Endothelial cell of umbilical vein (primary cell): ENCODE measurements at regions not wholly inside any gene's neighbourhood (a gene's known extent, or its start where the extent isn't known, plus 50 kb on each side); places are given as distances from the start of the nearest gene placed in this dataset.

Experiments used
- BruUV-seq: library from RNA; stranded (reverse); fragments of 400-500 nt; replicated peaks from 2 replicates; lab custom pipeline; 2021; lab: Mats Ljungman, UMichigan
- CTCF ChIA-PET: fragments of 300-600, 350-600 bp; sonication (Branson Sonifier 250); formaldehyde crosslinking; loops from one replicate; lab custom pipeline; 2021; ENCODE audit warnings: antibody characterized with exemption, inconsistent platforms; lab: Charles Lee
- POLR2A ChIA-PET: fragments of 300-600, 350-600 bp; sonication (Branson Sonifier 250); formaldehyde crosslinking; loops from one replicate; lab custom pipeline; 2021; ENCODE audit warnings: antibody characterized with exemption, inconsistent platforms; lab: Charles Lee
- DNase-seq: peaks from one replicate; pipeline ENCODE4 v3.0.0-alpha.2; 2011; ENCODE audit warnings: low read depth, low spot score
- FAIRE-seq: peaks from 2 replicates; lab custom pipeline; 2011; peaks lifted over from hg19 to GRCh38; lab: Jason Lieb, UNC
- H2AFZ ChIP-seq: 2 replicates; pipeline ENCODE4 v1.6.0; 2012; ENCODE audit warnings: low read depth, low read length, control low read depth, inconsistent platforms
- H3K27ac ChIP-seq: 2 replicates; pipeline ENCODE4 v1.5.1; 2011; ENCODE audit warnings: low read depth, mild to moderate bottlenecking, control low read depth, low read length, moderate library complexity; ENCODE audit not compliant: insufficient read depth
- H3K27me3 ChIP-seq, 2 experiments: 2 replicates each; pipeline versions ENCODE4 v1.6.0 to v1.6.1; 2011; ENCODE audit warnings: low read length in 2 of 2, mixed read lengths in 1 of 2; ENCODE audit not compliant: control insufficient read depth in 2 of 2, insufficient read depth in 2 of 2
- H3K36me3 ChIP-seq, 2 experiments: 2 replicates in 1 of 2; 3 replicates in 1 of 2; pipeline ENCODE4 v1.5.1; 2011; ENCODE audit warnings: low read length in 2 of 2, mild to moderate bottlenecking in 1 of 2, moderate library complexity in 1 of 2; ENCODE audit not compliant: control insufficient read depth in 2 of 2, insufficient read depth in 2 of 2; ENCODE audit errors: extremely low read depth in 1 of 2
- H3K4me1 ChIP-seq: 3 replicates; pipeline ENCODE4 v1.5.1; 2011; ENCODE audit warnings: mild to moderate bottlenecking, low read length; ENCODE audit not compliant: control insufficient read depth, insufficient read depth; ENCODE audit errors: extremely low read depth
- H3K4me2 ChIP-seq: 2 replicates; pipeline ENCODE4 v1.6.1; 2011; ENCODE audit warnings: low read length, control low read depth, mixed read lengths; ENCODE audit not compliant: insufficient read depth
- H3K4me3 ChIP-seq, 3 experiments: fragments of 200-600 bp in 1 of 3; sonication (generic), shearing (Covaris generic) in 1 of 3; replicated peaks in 1 of 3; 2 replicates each; pipeline ENCODE4 v1.5.1; 2011 to 2016; ENCODE audit warnings: control low read depth in 3 of 3, low read length in 3 of 3, mild to moderate bottlenecking in 2 of 3, inconsistent platforms in 1 of 3, low read depth in 1 of 3, moderate library complexity in 1 of 3; ENCODE audit not compliant: insufficient read depth in 1 of 3
- H3K79me2 ChIP-seq: 2 replicates; pipeline ENCODE4 v1.6.0; 2012; ENCODE audit warnings: low read length, inconsistent platforms; ENCODE audit not compliant: control insufficient read depth, insufficient read depth
- H3K9ac ChIP-seq: replicated peaks from 2 replicates; pipeline ENCODE3; 2011; ENCODE audit warnings: low read length, control low read depth; ENCODE audit not compliant: insufficient read depth; ENCODE audit errors: extremely low read depth
- H3K9me1 ChIP-seq: replicated peaks from 3 replicates; pipeline ENCODE4 v1.6.0; 2011; ENCODE audit warnings: mild to moderate bottlenecking, low read length; ENCODE audit not compliant: control insufficient read depth, insufficient read depth; ENCODE audit errors: extremely low read depth
- H3K9me3 ChIP-seq: replicated peaks from 2 replicates; pipeline ENCODE4 v1.5.1; 2012; ENCODE audit warnings: low read length, inconsistent platforms; ENCODE audit not compliant: control insufficient read depth, insufficient read depth
- H4K20me1 ChIP-seq: replicated peaks from 2 replicates; pipeline ENCODE3; 2011; ENCODE audit warnings: mild to moderate bottlenecking, low read length; ENCODE audit not compliant: control insufficient read depth, insufficient read depth; ENCODE audit errors: extremely low read depth
- EZH2 ChIP-seq: IDR thresholded peaks from 2 replicates; pipeline ENCODE4 v1.6.1; 2012; ENCODE audit warnings: borderline replicate concordance, low read depth, mild to moderate bottlenecking, moderate library complexity, low read length, inconsistent platforms; ENCODE audit not compliant: severe bottlenecking
- FOS ChIP-seq: IDR thresholded peaks from 2 replicates; pipeline ENCODE4 v1.6.1; 2011; ENCODE audit warnings: mild to moderate bottlenecking, low read length, moderate library complexity, borderline replicate concordance; ENCODE audit not compliant: insufficient read depth
- GATA2 ChIP-seq: IDR thresholded peaks from 2 replicates; pipeline ENCODE4 v1.7.0; 2011; ENCODE audit warnings: low read depth, mild to moderate bottlenecking, moderate library complexity, mixed read lengths, low read length; ENCODE audit not compliant: insufficient read length, insufficient read depth
- JUN ChIP-seq: IDR thresholded peaks from 2 replicates; pipeline ENCODE4 v1.6.1; 2011; ENCODE audit warnings: borderline replicate concordance, low read depth; ENCODE audit not compliant: insufficient read length, insufficient read depth
- MYC ChIP-seq: IDR thresholded peaks from one replicate; pipeline ENCODE4 v1.6.1; 2011; ENCODE audit warnings: mild to moderate bottlenecking, low read depth, low read length
- POLR2A ChIP-seq: IDR thresholded peaks from 2 replicates; pipeline ENCODE4 v1.6.1; 2012; ENCODE audit warnings: low read depth, mild to moderate bottlenecking, control low read depth, low read length
- POLR2AphosphoS5 ChIP-seq: IDR thresholded peaks from 2 replicates; pipeline ENCODE4 v1.6.1; 2012; ENCODE audit warnings: low read depth, mild to moderate bottlenecking, control low read depth, low read length, moderate library complexity; ENCODE audit not compliant: insufficient read depth
- dilution Hi-C: fragments of 300-500 bp; cut with MboI; formaldehyde crosslinking; loops from one replicate; pipeline ENCODE4 v1.15.0; 2019; ENCODE audit warnings: low sequenced_read_pairs; ENCODE audit not compliant: extremely low pct_ligation_motif_present
- intact Hi-C: fragments of 100-400 bp; cut with micrococcal nuclease; formaldehyde crosslinking; loops from one replicate; pipeline ENCODE4 v1.10.0; 2022
- TF ChIP-seq, protein P1 (sequence below), 2 donors: IDR thresholded peaks; 1 replicate in 1 of 2; 2 replicates in 1 of 2; pipeline ENCODE4 v1.5.1; 2011; ENCODE audit warnings: low read length in 2 of 2, mild to moderate bottlenecking in 2 of 2, moderate library complexity in 2 of 2, control low read depth in 1 of 2, inconsistent platforms in 1 of 2, low read depth in 1 of 2; ENCODE audit not compliant: insufficient read depth in 1 of 2; ENCODE audit errors: extremely low read depth in 1 of 2
- TF ChIP-seq, protein P2 (sequence below): IDR thresholded peaks from 2 replicates; pipeline ENCODE4 v1.6.1; 2011; ENCODE audit not compliant: insufficient read depth, insufficient read length

DNA sequence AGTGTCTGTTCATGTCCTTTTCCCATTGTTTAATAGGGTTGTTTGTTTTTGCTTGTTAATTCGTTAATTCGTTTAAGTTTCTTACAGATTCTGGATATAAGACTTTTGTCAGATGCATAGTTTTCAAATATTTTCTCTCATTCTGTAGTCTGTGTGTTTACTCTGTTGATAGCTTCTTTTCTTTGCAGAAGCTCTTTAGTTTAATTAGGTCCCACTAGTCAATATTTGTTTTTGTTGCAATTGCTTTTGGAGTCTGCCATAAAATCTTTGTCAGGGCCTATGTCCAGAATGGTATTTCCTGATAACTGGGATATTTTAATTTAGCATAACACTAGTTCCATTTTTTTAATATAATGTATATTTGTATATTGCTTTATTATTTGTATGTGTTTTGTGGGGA is 1380.1 kb downstream of the SUCLG1 start:
- no TSS peak for BruUV-seq
- intact Hi-C loops (no loop called here), dilution Hi-C loops (no loop called here)

More for the DNA sequence above, 1380.1 kb downstream of the SUCLG1 start:
- Histone ChIP-seq H3K27ac (no peak overlapping the region), H3K4me3 (no peak overlapping the region), H4K20me1 (no peaks in the 10 kb centered on the region), H3K9ac (no peak overlapping the region), H2AFZ (no peak overlapping the region), H3K4me1 (peaks cover 25% of the 10 kb centered on the region), H3K79me2 (no peaks in the 10 kb centered on the region), H3K9me1 (no peaks in the 10 kb centered on the region), H3K27me3 (no peaks in the 10 kb centered on the region), H3K36me3 (no peaks in the 10 kb centered on the region), H3K4me2 (no peak overlapping the region), H3K9me3 (no peaks in the 10 kb centered on the region)
- no peak for TF ChIP-seq EZH2
- no peak for TF ChIP-seq JUN
- TF ChIP-seq POLR2A, result no peak
- no peak for TF ChIP-seq GATA2
- no peak for TF ChIP-seq MYC
- no peak for TF ChIP-seq FOS
- TF ChIP-seq, protein P1, sequence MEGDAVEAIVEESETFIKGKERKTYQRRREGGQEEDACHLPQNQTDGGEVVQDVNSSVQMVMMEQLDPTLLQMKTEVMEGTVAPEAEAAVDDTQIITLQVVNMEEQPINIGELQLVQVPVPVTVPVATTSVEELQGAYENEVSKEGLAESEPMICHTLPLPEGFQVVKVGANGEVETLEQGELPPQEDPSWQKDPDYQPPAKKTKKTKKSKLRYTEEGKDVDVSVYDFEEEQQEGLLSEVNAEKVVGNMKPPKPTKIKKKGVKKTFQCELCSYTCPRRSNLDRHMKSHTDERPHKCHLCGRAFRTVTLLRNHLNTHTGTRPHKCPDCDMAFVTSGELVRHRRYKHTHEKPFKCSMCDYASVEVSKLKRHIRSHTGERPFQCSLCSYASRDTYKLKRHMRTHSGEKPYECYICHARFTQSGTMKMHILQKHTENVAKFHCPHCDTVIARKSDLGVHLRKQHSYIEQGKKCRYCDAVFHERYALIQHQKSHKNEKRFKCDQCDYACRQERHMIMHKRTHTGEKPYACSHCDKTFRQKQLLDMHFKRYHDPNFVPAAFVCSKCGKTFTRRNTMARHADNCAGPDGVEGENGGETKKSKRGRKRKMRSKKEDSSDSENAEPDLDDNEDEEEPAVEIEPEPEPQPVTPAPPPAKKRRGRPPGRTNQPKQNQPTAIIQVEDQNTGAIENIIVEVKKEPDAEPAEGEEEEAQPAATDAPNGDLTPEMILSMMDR (IDR thresholded peaks at IDR 0.05; ENCODE audit: extremely low read depth in 1 of 2, insufficient read depth in 1 of 2, low read depth in 1 of 2, low read length in 2 of 2), result no peak
- TF ChIP-seq, protein P2, sequence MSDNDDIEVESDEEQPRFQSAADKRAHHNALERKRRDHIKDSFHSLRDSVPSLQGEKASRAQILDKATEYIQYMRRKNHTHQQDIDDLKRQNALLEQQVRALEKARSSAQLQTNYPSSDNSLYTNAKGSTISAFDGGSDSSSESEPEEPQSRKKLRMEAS, result no peak
- no peak for TF ChIP-seq POLR2AphosphoS5
- no peak for DNase-seq
- no peak for FAIRE-seq
- ChIA-PET CTCF (no interaction called here), POLR2A (no interaction called here)
